ENCODE measurements at regions not wholly inside any gene's neighbourhood (a gene's known extent, or its start where the extent isn't known, plus 50 kb on each side); places are given as distances from the start of the nearest gene placed in this dataset.

DNA sequence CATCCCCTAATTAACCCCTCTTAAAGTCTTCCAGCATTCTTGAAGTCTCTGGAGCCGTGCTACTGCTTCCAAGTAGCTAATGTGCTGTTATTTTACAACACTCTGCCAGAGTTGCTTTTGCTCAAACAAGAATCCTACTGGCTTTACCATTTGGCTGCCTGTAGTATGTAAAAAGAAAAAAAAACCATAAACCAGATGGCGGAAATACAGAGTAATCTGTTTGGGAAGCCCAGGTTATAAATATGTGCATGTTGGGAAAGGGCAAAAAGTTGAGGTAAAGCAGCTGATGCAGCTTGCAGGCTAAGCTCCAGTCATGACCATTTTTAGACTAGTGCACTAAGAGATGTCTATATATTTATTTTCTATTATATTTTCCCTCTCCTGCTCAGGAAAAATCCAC lies 313.2 kb upstream of the ETAA1 start:
- no peak overlapping the region for H3K4me3 ChIP-seq
- H3K27me3 ChIP-seq, result no peaks in the 10 kb centered on the region
- H3K27ac ChIP-seq, result no peak overlapping the region
- no peaks in the 10 kb centered on the region for H3K36me3 ChIP-seq (replicated peaks in 1 of 2; ENCODE audit: insufficient read depth in 1 of 2, low read depth in 2 of 2)
- H3K9me3 ChIP-seq, result peaks cover 0 to 4% (median 0%) of the 10 kb centered on the region in 3 donors
- intact Hi-C loops (cut with DNase I), result no loop called here
- ATAC-seq, result no peak
- peaks cover 7% of the 10 kb centered on the region for H3K4me1 ChIP-seq
- no peak for DNase-seq
- WGBS, 2 donors, result 92 to 93% methylated on average over 2 of the region's 2 CpGs
- TF ChIP-seq, protein P1, sequence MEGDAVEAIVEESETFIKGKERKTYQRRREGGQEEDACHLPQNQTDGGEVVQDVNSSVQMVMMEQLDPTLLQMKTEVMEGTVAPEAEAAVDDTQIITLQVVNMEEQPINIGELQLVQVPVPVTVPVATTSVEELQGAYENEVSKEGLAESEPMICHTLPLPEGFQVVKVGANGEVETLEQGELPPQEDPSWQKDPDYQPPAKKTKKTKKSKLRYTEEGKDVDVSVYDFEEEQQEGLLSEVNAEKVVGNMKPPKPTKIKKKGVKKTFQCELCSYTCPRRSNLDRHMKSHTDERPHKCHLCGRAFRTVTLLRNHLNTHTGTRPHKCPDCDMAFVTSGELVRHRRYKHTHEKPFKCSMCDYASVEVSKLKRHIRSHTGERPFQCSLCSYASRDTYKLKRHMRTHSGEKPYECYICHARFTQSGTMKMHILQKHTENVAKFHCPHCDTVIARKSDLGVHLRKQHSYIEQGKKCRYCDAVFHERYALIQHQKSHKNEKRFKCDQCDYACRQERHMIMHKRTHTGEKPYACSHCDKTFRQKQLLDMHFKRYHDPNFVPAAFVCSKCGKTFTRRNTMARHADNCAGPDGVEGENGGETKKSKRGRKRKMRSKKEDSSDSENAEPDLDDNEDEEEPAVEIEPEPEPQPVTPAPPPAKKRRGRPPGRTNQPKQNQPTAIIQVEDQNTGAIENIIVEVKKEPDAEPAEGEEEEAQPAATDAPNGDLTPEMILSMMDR (IDR thresholded peaks at IDR 0.05), result no peak
- no peak for TF ChIP-seq POLR2A (IDR thresholded peaks at IDR 0.05)

DNA sequence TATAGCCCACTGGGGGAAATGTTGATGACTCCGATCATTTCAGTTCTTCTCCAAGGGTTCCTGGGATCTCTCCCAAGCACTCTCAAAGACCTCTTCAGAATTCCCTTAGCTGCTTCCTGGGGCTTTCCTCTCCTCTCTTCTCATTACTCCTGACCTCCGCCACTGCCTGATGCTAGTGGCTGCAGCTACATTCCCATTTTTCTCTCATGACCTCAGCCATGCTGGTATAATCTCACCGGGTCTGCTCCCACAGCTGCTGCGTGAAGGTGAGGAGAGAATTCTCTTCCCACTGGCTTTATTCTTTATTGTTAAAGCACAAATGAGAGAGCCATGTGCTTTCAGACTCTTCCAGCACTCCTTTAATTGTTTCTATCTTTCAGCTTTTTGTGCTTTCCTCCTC lies 312.0 kb upstream of the ETAA1 start:
- Histone ChIP-seq H3K27me3 (no peaks in the 10 kb centered on the region), H3K27ac (no peak overlapping the region), H3K4me3 (no peak overlapping the region), H3K4me1 (peaks cover 7% of the 10 kb centered on the region), H3K36me3 (replicated peaks in 1 of 2; ENCODE audit: insufficient read depth in 1 of 2, low read depth in 2 of 2) (no peaks in the 10 kb centered on the region), H3K9me3 (peaks cover 0 to 4% (median 0%) of the 10 kb centered on the region in 3 donors)
- WGBS, 2 donors, result 85 to 94% methylated on average over 4 of the region's 4 CpGs
- no peak for TF ChIP-seq POLR2A (IDR thresholded peaks at IDR 0.05)
- TF ChIP-seq, protein P1 (IDR thresholded peaks at IDR 0.05), result no peak
- ATAC-seq, result no peak
- intact Hi-C loops (cut with DNase I), result no loop called here
- no peak for DNase-seq

DNA sequence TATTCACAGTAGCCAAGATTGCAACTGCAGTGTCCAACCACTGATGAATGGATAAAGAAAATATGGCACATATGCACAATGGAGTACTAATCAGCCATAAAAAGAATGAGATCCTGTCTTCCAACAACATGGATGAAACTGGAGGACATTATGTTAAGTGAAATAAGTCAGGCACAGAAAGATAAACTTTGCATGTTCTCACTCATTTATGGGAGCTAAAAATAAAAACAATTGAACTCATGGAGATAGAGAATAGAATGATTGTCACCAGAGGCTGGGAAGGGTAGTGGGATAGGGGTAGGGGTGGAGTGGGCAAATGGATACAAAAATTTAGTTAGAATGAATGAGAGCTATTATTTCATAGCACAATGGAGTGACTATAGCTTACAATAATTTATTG lies 305.5 kb upstream of the ETAA1 start:
- intact Hi-C loops (cut with DNase I), result no loop called here
- TF ChIP-seq, protein P1 (IDR thresholded peaks at IDR 0.05), result no peak
- TF ChIP-seq POLR2A (IDR thresholded peaks at IDR 0.05), result no peak
- Histone ChIP-seq H3K36me3 (replicated peaks in 1 of 2; ENCODE audit: insufficient read depth in 1 of 2, low read depth in 2 of 2) (no peaks in the 10 kb centered on the region), H3K9me3 (no peaks in the 10 kb centered on the region), H3K4me1 (no peaks in the 10 kb centered on the region), H3K27ac (no peak overlapping the region), H3K4me3 (no peak overlapping the region), H3K27me3 (no peaks in the 10 kb centered on the region)
- DNase-seq (no peak), ATAC-seq (no peak)

DNA sequence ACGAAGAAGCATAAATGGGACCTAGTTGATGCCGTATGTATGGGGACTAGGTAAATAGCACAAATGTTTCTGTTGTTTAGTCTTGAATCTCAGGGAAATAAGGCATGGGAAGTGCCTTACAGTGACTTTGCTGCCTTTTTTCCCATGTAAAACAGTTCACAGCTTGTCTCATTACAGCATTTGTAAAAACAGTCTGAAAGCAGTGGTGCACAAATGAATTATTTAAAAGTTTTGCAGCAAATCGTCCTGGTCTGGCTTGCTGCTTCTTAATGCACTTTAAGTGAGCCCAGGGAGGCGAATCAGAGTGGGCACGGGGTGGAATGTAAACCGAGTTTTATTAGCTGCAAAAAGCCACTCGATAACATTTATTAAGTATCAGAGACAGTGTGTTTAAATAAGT lies 302.0 kb upstream of the ETAA1 start:
- intact Hi-C loops (cut with DNase I), result no loop called here
- H3K4me3 ChIP-seq, result no peak overlapping the region
- DNase-seq (no peak), ATAC-seq (no peak)
- H3K36me3 ChIP-seq (replicated peaks in 1 of 2; ENCODE audit: insufficient read depth in 1 of 2, low read depth in 2 of 2), result no peaks in the 10 kb centered on the region
- WGBS, 2 donors, result 71 to 83% methylated on average over 7 of the region's 7 CpGs
- no peaks in the 10 kb centered on the region for H3K4me1 ChIP-seq
- TF ChIP-seq, protein P1 (IDR thresholded peaks at IDR 0.05), result no peak
- TF ChIP-seq POLR2A (IDR thresholded peaks at IDR 0.05), result no peak
- no peaks in the 10 kb centered on the region for H3K27me3 ChIP-seq
- H3K27ac ChIP-seq, result no peak overlapping the region
- no peaks in the 10 kb centered on the region for H3K9me3 ChIP-seq

DNA sequence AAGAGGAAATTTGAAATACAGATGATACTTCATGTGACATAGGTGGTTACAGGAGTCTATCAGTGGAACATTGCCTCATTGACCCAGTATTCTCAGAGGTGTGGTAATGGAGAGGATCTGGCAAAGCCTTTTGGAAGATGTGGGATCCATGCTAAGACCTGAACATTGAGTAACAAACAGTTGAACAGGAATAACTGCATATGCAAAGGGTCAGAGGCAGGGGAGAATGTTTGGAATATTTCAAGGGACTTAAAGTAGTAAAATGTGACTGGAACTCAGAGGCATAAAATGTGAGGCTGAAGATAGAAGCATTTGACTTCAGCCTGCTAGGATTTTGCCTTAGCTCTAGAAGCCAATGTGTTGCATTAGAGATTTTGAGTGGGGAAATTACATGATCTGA lies 300.2 kb upstream of the ETAA1 start:
- intact Hi-C loops (cut with DNase I), result no loop called here
- H3K36me3 ChIP-seq (replicated peaks in 1 of 2; ENCODE audit: insufficient read depth in 1 of 2, low read depth in 2 of 2), result no peaks in the 10 kb centered on the region
- no peak overlapping the region for H3K27ac ChIP-seq
- H3K4me1 ChIP-seq, result no peaks in the 10 kb centered on the region
- DNase-seq (no peak), ATAC-seq (no peak)
- no peak overlapping the region for H3K4me3 ChIP-seq
- H3K9me3 ChIP-seq, result no peaks in the 10 kb centered on the region
- H3K27me3 ChIP-seq, result no peaks in the 10 kb centered on the region
- TF ChIP-seq, protein P1 (IDR thresholded peaks at IDR 0.05), result no peak
- no peak for TF ChIP-seq POLR2A (IDR thresholded peaks at IDR 0.05)
